ENCODE measurements at regions not wholly inside any gene's neighbourhood (a gene's known extent, or its start where the extent isn't known, plus 50 kb on each side); places are given as distances from the start of the nearest gene placed in this dataset.

DNA sequence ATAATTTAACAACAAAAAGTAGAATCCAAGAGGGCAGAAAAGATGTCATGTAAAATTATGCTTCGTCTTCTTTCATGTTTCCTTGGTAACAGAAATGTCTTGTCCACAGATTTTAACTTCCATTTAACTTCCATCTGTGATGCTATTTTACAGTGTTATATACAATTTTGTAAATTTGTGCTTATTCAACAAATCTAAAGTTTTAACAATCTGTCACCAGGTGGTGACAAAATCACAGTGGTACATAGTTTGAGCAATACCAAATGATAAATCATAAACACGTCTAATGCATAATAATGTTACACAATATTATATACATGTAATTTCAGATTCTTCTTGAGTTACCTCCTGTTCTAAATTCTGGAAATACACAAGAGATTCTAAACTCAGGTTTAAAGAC is 784.4 kb upstream of the CELF2 start:
- no peak for ATAC-seq
- Histone ChIP-seq H3K9me3 (ENCODE audit: control insufficient read depth, insufficient read depth, low read length) (no peaks in the 10 kb centered on the region), H3K27me3 (ENCODE audit: control insufficient read depth, insufficient read depth, low read length) (no peaks in the 10 kb centered on the region), H3K27ac (ENCODE audit: low read length) (no peak overlapping the region), H3K4me1 (ENCODE audit: control insufficient read depth, insufficient read depth, low read length) (no peaks in the 10 kb centered on the region), H3K4me3 (ENCODE audit: low read length) (no peak overlapping the region), H3K36me3 (ENCODE audit: control insufficient read depth, insufficient read depth, low read length) (no peaks in the 10 kb centered on the region)
- Mint-ChIP-seq H3K4me3 (no peak overlapping the region), H3K4me1 (no peaks in the 10 kb centered on the region), H3K36me3 (no peaks in the 10 kb centered on the region), H3K9me3 (peaks cover 0 to 2% of the 10 kb centered on the region in 2 donors), H3K27ac (no peak overlapping the region), H3K27me3 (ENCODE audit: low read depth in 2 of 2) (peaks cover 0 to 12% of the 10 kb centered on the region in 2 donors)
- WGBS (ENCODE audit: insufficient coverage) = no CpG with 5 or more reads among the region's 2 CpGs
- DNase-seq = no peak
- TF ChIP-seq, protein P1, sequence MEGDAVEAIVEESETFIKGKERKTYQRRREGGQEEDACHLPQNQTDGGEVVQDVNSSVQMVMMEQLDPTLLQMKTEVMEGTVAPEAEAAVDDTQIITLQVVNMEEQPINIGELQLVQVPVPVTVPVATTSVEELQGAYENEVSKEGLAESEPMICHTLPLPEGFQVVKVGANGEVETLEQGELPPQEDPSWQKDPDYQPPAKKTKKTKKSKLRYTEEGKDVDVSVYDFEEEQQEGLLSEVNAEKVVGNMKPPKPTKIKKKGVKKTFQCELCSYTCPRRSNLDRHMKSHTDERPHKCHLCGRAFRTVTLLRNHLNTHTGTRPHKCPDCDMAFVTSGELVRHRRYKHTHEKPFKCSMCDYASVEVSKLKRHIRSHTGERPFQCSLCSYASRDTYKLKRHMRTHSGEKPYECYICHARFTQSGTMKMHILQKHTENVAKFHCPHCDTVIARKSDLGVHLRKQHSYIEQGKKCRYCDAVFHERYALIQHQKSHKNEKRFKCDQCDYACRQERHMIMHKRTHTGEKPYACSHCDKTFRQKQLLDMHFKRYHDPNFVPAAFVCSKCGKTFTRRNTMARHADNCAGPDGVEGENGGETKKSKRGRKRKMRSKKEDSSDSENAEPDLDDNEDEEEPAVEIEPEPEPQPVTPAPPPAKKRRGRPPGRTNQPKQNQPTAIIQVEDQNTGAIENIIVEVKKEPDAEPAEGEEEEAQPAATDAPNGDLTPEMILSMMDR (IDR thresholded peaks at IDR 0.05) = no peak
- intact Hi-C loops (cut with micrococcal nuclease) = no loop called here

DNA sequence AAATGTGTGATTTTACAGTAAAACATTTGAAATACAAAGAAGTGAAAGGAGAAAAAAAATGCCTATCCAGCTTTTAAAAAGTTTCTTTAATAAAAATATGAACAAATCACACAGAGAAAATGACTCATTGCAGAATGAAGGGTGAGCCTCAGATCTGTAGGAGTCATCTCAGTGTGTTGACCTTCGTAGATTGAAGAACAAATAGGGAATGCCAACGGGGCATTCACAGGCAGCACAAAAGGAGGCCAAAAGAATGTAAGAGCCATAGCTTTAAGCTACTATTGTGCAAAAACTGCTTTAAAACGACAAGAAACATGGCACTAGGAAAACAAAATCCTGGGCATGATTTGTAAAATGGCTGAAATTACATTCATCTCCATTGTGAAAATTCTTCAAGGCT is 782.7 kb upstream of the CELF2 start:
- H3K4me3 Mint-ChIP-seq = no peak overlapping the region
- H3K27ac Mint-ChIP-seq = no peak overlapping the region
- H3K36me3 Mint-ChIP-seq = no peaks in the 10 kb centered on the region
- no peaks in the 10 kb centered on the region for H3K9me3 Mint-ChIP-seq
- H3K27ac ChIP-seq (ENCODE audit: low read length) = no peak overlapping the region
- 76% methylated on average over 3 of the region's 3 CpGs for WGBS (ENCODE audit: insufficient coverage)
- no peaks in the 10 kb centered on the region for H3K4me1 Mint-ChIP-seq
- H3K9me3 ChIP-seq (ENCODE audit: control insufficient read depth, insufficient read depth, low read length) = no peaks in the 10 kb centered on the region
- ATAC-seq (no peak), DNase-seq (no peak)
- H3K4me3 ChIP-seq (ENCODE audit: low read length) = no peak overlapping the region
- TF ChIP-seq, protein P1 (IDR thresholded peaks at IDR 0.05) = no peak
- intact Hi-C loops (cut with micrococcal nuclease) = no loop called here
- H3K4me1 ChIP-seq (ENCODE audit: control insufficient read depth, insufficient read depth, low read length) = no peaks in the 10 kb centered on the region
- no peaks in the 10 kb centered on the region for H3K36me3 ChIP-seq (ENCODE audit: control insufficient read depth, insufficient read depth, low read length)
- peaks cover 0 to 12% of the 10 kb centered on the region in 2 donors for H3K27me3 Mint-ChIP-seq (ENCODE audit: low read depth in 2 of 2)
- H3K27me3 ChIP-seq (ENCODE audit: control insufficient read depth, insufficient read depth, low read length) = no peaks in the 10 kb centered on the region

DNA sequence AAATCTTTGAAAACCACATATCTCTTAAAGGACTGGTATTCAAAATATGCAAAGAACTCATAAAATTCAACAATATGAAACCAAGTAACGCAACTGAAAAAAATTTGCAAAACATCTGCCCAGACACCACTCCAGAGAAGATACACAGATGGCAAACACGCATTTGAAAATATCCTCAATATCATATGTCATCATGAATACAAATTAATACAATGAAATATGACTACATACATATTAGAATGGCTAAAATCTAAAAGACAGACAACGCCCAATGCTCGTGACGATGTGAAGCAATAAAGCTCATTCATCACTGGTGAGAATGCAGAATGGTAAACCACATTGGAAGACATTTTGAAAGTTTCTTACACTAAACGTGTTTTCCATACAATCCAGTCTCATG is 770.1 kb upstream of the CELF2 start:
- intact Hi-C loops (cut with micrococcal nuclease) = no loop called here
- 87% methylated on average over 6 of the region's 6 CpGs for WGBS (ENCODE audit: insufficient coverage)
- no peak overlapping the region for H3K27ac ChIP-seq (ENCODE audit: low read length)
- Mint-ChIP-seq H3K36me3 (no peaks in the 10 kb centered on the region), H3K9me3 (peaks cover 8 to 14% of the 10 kb centered on the region in 2 donors), H3K4me3 (no peak overlapping the region), H3K27me3 (ENCODE audit: low read depth in 2 of 2) (no peaks in the 10 kb centered on the region), H3K27ac (no peak overlapping the region), H3K4me1 (no peaks in the 10 kb centered on the region)
- H3K4me3 ChIP-seq (ENCODE audit: low read length) = no peak overlapping the region
- ATAC-seq = no peak
- H3K27me3 ChIP-seq (ENCODE audit: control insufficient read depth, insufficient read depth, low read length) = no peaks in the 10 kb centered on the region
- H3K4me1 ChIP-seq (ENCODE audit: control insufficient read depth, insufficient read depth, low read length) = no peaks in the 10 kb centered on the region
- TF ChIP-seq, protein P1 (IDR thresholded peaks at IDR 0.05) = no peak
- no peaks in the 10 kb centered on the region for H3K36me3 ChIP-seq (ENCODE audit: control insufficient read depth, insufficient read depth, low read length)
- no peak for DNase-seq
- no peaks in the 10 kb centered on the region for H3K9me3 ChIP-seq (ENCODE audit: control insufficient read depth, insufficient read depth, low read length)

DNA sequence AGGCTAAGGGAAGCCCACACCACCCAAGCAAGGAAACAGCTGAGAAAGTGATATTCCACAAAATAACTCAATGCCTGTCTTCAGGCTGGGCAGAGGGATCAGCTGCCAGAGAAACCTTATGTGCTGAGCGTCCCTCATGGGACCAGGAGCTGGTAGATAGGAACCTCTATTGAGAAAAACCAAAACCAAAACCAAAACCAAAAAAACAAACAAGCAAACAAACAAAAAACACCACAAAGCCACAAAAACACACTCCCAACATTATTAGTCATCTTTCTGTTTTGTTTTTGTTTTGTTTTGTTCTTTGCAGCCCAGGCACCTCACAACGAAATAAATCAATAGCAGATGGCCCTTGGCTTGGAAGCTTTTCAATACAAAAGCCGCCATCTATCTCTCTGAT is 760.8 kb upstream of the CELF2 start:
- Histone ChIP-seq H3K27ac (ENCODE audit: low read length) (no peak overlapping the region), H3K4me3 (ENCODE audit: low read length) (no peak overlapping the region), H3K9me3 (ENCODE audit: control insufficient read depth, insufficient read depth, low read length) (peaks cover 3% of the 10 kb centered on the region), H3K4me1 (ENCODE audit: control insufficient read depth, insufficient read depth, low read length) (no peaks in the 10 kb centered on the region), H3K27me3 (ENCODE audit: control insufficient read depth, insufficient read depth, low read length) (no peaks in the 10 kb centered on the region), H3K36me3 (ENCODE audit: control insufficient read depth, insufficient read depth, low read length) (no peaks in the 10 kb centered on the region)
- no peak for DNase-seq
- H3K4me1 Mint-ChIP-seq = no peaks in the 10 kb centered on the region
- TF ChIP-seq, protein P1 (IDR thresholded peaks at IDR 0.05) = no peak
- H3K27me3 Mint-ChIP-seq (ENCODE audit: low read depth in 2 of 2) = no peaks in the 10 kb centered on the region
- H3K27ac Mint-ChIP-seq = no peak overlapping the region
- WGBS (ENCODE audit: insufficient coverage) = 67% methylated on average over 2 of the region's 3 CpGs
- no peak overlapping the region for H3K4me3 Mint-ChIP-seq
- no peak for ATAC-seq
- H3K9me3 Mint-ChIP-seq = peaks cover 0 to 4% of the 10 kb centered on the region in 2 donors
- no peaks in the 10 kb centered on the region for H3K36me3 Mint-ChIP-seq
- intact Hi-C loops (cut with micrococcal nuclease) = no loop called here
